Esophagus squamous epithelium (tissue), 5 donors: ENCODE measurements at regions not wholly inside any gene's neighbourhood (a gene's known extent, or its start where the extent isn't known, plus 50 kb on each side); places are given as distances from the start of the nearest gene placed in this dataset.
"Not testable (repeated sequence)": the region's sequence is repeated elsewhere in the genome, so short reads cannot be mapped to it uniquely, and the experiment has no call there.

ENCODE experiments used
- DNase-seq: peaks from one replicate; lab custom pipeline; 2025; lab: John Stamatoyannopoulos, UW
- H3K27ac ChIP-seq, 4 donors: fragments of 200-600 bp; sonication (generic); one replicate each; pipeline ENCODE4 v1.5.1; 2016 to 2019; ENCODE audit warnings: mild to moderate bottlenecking in 1 of 4
- H3K27me3 ChIP-seq, 4 donors: fragments of 200-600 bp; sonication (generic); 1 replicate in 3 of 4; 2 replicates in 1 of 4; pipeline versions ENCODE4 v1.5.1 to v1.6.0; 2017 to 2021; ENCODE audit warnings: antibody characterized with exemption in 1 of 4
- H3K36me3 ChIP-seq, 3 donors: fragments of 200-600 bp; sonication (generic); one replicate each; pipeline ENCODE4 v1.5.1; 2016 to 2019
- H3K4me1 ChIP-seq, 3 donors: fragments of 200-600 bp; sonication (generic); one replicate each; pipeline ENCODE4 v1.5.1; 2017 to 2019
- H3K4me3 ChIP-seq, 4 donors: fragments of 200-600 bp; sonication (generic); 1 replicate in 3 of 4; 2 replicates in 1 of 4; pipeline ENCODE4 v1.5.1; 2016 to 2019; ENCODE audit warnings: mild to moderate bottlenecking in 2 of 4, moderate library complexity in 1 of 4
- H3K9me3 ChIP-seq, 3 donors: fragments of 200-600 bp; sonication (generic); one replicate each; pipeline ENCODE4 v1.5.1; 2016 to 2019
- POLR2A ChIP-seq, 4 donors: fragments of 450-650 bp; IDR thresholded peaks; one replicate each; pipeline ENCODE4 v1.6.1; 2017; ENCODE audit warnings: antibody characterized with exemption in 4 of 4, mild to moderate bottlenecking in 4 of 4, moderate library complexity in 3 of 4
- WGBS, 2 donors: methylation state at CpG; one replicate each; pipeline ENCODE4 v1.1.5; 2018; 5-methylcytosine and 5-hydroxymethylcytosine counted together
- intact Hi-C: fragments of 100-400 bp; cut with DNase I; formaldehyde crosslinking; loops from one replicate; pipeline ENCODE4 v1.15.0; 2022
- TF ChIP-seq, protein P1 (sequence below), 6 experiments: fragments of 450-650 bp in 4 of 6; fragments of 200-600 bp in 2 of 6; sonication (generic) in 2 of 6; IDR thresholded peaks; one replicate each; pipeline ENCODE4 v1.5.1; 2016 to 2019; ENCODE audit warnings: antibody characterized with exemption in 6 of 6, mild to moderate bottlenecking in 4 of 6, moderate library complexity in 4 of 6
- donor health status: DM: yes; HTN: yes; CAD: no.

GRCh38 chr20:22729616-22730236 is 145.4 kb upstream of the FOXA2 start:
- no peak overlapping the region for H3K4me3 ChIP-seq
- peaks cover 0 to 4% (median 0%) of the 10 kb centered on the region in 4 donors for H3K27me3 ChIP-seq
- 83 to 87% methylated on average over 8 of the region's 8 CpGs for WGBS, 2 donors
- H3K27ac ChIP-seq = no peak overlapping the region
- no peak for DNase-seq
- TF ChIP-seq, protein P1, sequence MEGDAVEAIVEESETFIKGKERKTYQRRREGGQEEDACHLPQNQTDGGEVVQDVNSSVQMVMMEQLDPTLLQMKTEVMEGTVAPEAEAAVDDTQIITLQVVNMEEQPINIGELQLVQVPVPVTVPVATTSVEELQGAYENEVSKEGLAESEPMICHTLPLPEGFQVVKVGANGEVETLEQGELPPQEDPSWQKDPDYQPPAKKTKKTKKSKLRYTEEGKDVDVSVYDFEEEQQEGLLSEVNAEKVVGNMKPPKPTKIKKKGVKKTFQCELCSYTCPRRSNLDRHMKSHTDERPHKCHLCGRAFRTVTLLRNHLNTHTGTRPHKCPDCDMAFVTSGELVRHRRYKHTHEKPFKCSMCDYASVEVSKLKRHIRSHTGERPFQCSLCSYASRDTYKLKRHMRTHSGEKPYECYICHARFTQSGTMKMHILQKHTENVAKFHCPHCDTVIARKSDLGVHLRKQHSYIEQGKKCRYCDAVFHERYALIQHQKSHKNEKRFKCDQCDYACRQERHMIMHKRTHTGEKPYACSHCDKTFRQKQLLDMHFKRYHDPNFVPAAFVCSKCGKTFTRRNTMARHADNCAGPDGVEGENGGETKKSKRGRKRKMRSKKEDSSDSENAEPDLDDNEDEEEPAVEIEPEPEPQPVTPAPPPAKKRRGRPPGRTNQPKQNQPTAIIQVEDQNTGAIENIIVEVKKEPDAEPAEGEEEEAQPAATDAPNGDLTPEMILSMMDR (IDR thresholded peaks at IDR 0.05) = no peak
- TF ChIP-seq POLR2A (IDR thresholded peaks at IDR 0.05) = no peak
- H3K36me3 ChIP-seq = no peaks in the 10 kb centered on the region
- no peaks in the 10 kb centered on the region for H3K9me3 ChIP-seq
- intact Hi-C loops = no loop called here
- H3K4me1 ChIP-seq = no peaks in the 10 kb centered on the region

- Histone ChIP-seq H3K4me3 (no peak overlapping the region), H3K4me1 (no peaks in the 10 kb centered on the region), H3K27me3 (peaks cover 0 to 4% (median 0%) of the 10 kb centered on the region in 4 donors), H3K36me3 (no peaks in the 10 kb centered on the region), H3K9me3 (no peaks in the 10 kb centered on the region), H3K27ac (no peak overlapping the region)
- DNase-seq = no peak
- intact Hi-C loops = no loop called here
- WGBS, 2 donors = 93 to 97% methylated on average over 3 to 4 of the region's 4 CpGs
- TF ChIP-seq, protein P1 (IDR thresholded peaks at IDR 0.05) = no peak
- no peak for TF ChIP-seq POLR2A (IDR thresholded peaks at IDR 0.05)
These were observed 148.4 kb upstream of the FOXA2 start for GRCh38 chr20:22732751-22733150.

DNA sequence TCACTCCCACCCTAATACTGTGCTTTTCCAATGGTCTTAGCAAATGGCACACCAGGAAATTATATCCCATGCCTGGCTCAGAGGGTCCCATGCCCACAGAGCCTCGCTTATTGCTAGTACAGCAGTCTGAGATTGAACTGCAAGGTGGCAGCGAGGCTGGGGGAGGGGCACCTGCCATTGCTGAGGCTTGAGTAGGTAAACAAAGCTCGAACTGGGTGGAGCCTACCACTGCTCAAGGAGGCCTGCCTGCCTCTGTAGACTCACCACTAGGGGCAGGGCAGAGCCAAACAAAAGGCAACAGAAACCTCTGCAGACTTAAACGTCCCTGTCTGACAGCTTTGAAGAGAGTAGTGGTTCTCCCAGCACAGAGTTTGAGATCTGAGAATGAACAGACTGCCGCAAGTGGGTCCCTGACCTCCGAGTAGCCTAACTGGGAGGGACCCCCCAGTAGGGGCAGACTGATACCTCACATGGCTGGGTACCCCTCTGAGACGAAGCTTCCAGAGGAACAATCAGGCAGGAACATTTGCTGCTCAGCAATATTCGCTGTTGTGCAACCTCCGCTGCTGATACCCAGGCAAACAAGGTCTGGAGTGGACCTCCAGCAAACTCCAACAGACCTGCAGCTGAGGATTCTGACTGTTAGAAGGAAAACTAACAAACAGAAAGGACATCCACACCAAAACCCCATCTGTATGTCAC is 150.7 kb upstream of the FOXA2 start:
- H3K4me1 ChIP-seq, H3K4me3 ChIP-seq, intact Hi-C loops, H3K9me3 ChIP-seq, H3K36me3 ChIP-seq, H3K27me3 ChIP-seq, H3K27ac ChIP-seq, DNase-seq: not testable (repeated sequence)
- 71 to 100% methylated on average over 1 to 4 of the region's 9 CpGs for WGBS, 2 donors
- TF ChIP-seq, protein P1 (IDR thresholded peaks at IDR 0.05) = peak in 5 of 6 experiments; percentile 37 to 72 (median 43)

GRCh38 chr20:22740829-22741228 is 156.5 kb upstream of the FOXA2 start:
- TF ChIP-seq POLR2A (IDR thresholded peaks at IDR 0.05) = no peak
- TF ChIP-seq, protein P1 (IDR thresholded peaks at IDR 0.05) = no peak
- intact Hi-C loops = no loop called here
- no peaks in the 10 kb centered on the region for H3K36me3 ChIP-seq
- H3K27ac ChIP-seq = no peak overlapping the region
- H3K27me3 ChIP-seq = no peaks in the 10 kb centered on the region
- no peak for DNase-seq
- no peak overlapping the region for H3K4me3 ChIP-seq
- no peaks in the 10 kb centered on the region for H3K9me3 ChIP-seq
- 75 to 89% methylated on average over 2 of the region's 2 CpGs for WGBS, 2 donors
- peaks cover 0 to 29% (median 20%) of the 10 kb centered on the region in 3 donors for H3K4me1 ChIP-seq
